ENCODE measurements at regions not wholly inside any gene's neighbourhood (a gene's known extent, or its start where the extent isn't known, plus 50 kb on each side); places are given as distances from the start of the nearest gene placed in this dataset.

DNA sequence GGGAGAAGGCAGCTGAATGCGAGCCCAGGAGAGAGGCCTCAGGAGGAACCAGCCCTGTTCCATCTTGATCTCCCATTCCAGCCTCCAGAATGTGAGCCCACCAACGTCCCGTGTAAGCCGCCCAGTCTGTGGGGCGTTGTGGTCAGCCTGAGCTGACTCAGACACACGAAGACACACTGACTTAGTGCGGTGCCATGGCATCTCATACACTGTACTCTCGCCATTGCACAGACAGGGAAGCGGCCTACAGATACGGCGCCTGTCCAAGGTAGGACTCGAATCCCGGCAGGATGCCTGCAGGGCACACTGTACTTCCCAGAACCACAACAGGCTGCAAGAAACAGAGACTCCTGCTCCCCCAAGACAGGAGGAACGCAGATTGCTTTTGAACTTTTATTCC, 179.6 kb downstream of the CTTN start:
- H3K27me3 ChIP-seq: no peaks in the 10 kb centered on the region; the same call in 1 of the 2 replicates
- peaks cover 38% of the 10 kb centered on the region; the same call in 1 of the 2 replicates for H4K20me1 ChIP-seq

GRCh38 chr11:70578371-70578770, 180.0 kb downstream of the CTTN start:
- Histone ChIP-seq H4K20me1 (peaks cover 43% of the 10 kb centered on the region; the same call in 1 of the 2 replicates), H3K9ac (no peak overlapping the region), H3K9me3 (no peaks in the 10 kb centered on the region), H3K4me1 (peaks cover 5% of the 10 kb centered on the region; the same call in 1 of the 2 replicates), H3K4me2 (no peak overlapping the region), H3K36me3 (no peaks in the 10 kb centered on the region), H3K27ac (no peak overlapping the region), H3K4me3 (no peak overlapping the region), H3K27me3 (no peaks in the 10 kb centered on the region; the same call in 1 of the 2 replicates)
- TF ChIP-seq Cebpa-rat (IDR thresholded peaks at IDR 0.05): no peak

More for the DNA sequence above, 179.6 kb downstream of the CTTN start:
- H3K4me2 ChIP-seq: no peak overlapping the region
- H3K27ac ChIP-seq: no peak overlapping the region
- no peak overlapping the region for H3K4me3 ChIP-seq
- no peak overlapping the region for H3K9ac ChIP-seq
- H3K4me1 ChIP-seq: peaks cover 5% of the 10 kb centered on the region; the same call in 1 of the 2 replicates
- no peaks in the 10 kb centered on the region for H3K36me3 ChIP-seq
- no peaks in the 10 kb centered on the region for H3K9me3 ChIP-seq
- TF ChIP-seq Cebpa-rat (IDR thresholded peaks at IDR 0.05): no peak

DNA sequence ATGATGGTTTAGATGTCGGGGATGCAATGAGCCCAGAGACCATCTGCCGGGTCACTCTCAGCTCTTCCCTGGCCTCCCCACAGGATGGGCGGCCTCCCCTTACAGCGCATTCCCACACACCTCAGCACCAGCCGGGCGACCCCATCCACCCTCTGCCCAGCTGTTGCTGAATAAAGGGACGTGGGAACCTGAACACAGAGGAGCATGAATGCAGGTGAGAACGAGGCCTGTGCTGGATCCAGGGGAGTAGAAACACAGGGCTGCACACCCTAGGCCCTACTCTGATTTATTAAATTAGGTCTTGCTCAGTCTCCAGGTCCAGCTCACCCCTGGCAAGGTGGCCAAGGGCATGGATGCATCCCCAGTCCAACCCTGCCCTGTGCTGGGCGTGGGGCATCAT, 180.5 kb downstream of the CTTN start:
- no peaks in the 10 kb centered on the region for H3K9me3 ChIP-seq

DNA sequence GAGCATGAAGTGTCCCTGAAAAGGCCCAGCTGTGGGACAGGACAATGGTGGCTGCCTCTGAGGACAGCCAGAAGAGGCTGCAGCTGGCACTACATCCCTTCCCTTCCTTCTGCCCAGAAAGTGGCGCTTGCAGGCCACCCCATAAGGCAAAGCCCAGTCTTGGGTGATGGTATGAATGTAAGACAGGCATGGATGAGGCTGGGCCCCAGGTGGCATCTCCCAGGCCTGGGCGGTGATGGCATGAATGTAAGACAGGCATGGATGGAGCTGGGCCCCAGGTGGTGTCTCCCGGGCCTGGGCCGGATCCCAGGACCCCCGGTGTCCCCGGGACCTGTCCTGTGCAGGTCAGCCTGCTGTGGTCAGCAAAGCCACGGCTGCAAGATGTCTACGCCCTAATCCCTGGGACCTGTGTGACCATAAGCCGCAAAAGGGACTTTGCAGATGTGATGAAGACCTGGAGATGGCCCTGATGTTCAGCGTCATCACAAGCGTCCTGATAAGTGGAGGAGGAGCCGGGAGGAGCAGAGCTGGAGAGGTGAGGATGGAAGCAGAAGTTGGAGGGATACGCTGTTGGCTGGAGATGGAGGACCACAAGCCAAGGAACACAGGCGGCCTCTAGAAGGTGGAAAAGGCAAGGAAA, 181.1 kb downstream of the CTTN start:
- no peaks in the 10 kb centered on the region; the same call in 1 of the 2 replicates for H3K27me3 ChIP-seq
- no peak overlapping the region for H3K27ac ChIP-seq
- H3K9ac ChIP-seq: no peak overlapping the region
- H4K20me1 ChIP-seq: peaks cover 48% of the 10 kb centered on the region; the same call in 1 of the 2 replicates
- H3K4me1 ChIP-seq: peaks cover 5% of the 10 kb centered on the region; the same call in 1 of the 2 replicates
- no peak overlapping the region for H3K4me3 ChIP-seq
- H3K9me3 ChIP-seq: no peaks in the 10 kb centered on the region
- no peak for TF ChIP-seq Cebpa-rat (IDR thresholded peaks at IDR 0.05)
- no peak overlapping the region for H3K4me2 ChIP-seq
- no peaks in the 10 kb centered on the region for H3K36me3 ChIP-seq

More for the DNA sequence above, 180.5 kb downstream of the CTTN start:
- Histone ChIP-seq H4K20me1 (peaks cover 47% of the 10 kb centered on the region; the same call in 1 of the 2 replicates), H3K27ac (no peak overlapping the region), H3K9ac (no peak overlapping the region), H3K27me3 (no peaks in the 10 kb centered on the region; the same call in 1 of the 2 replicates), H3K4me3 (no peak overlapping the region), H3K4me1 (peaks cover 5% of the 10 kb centered on the region; the same call in 1 of the 2 replicates), H3K4me2 (no peak overlapping the region), H3K36me3 (no peaks in the 10 kb centered on the region)
- TF ChIP-seq Cebpa-rat (IDR thresholded peaks at IDR 0.05): no peak

GRCh38 chr11:70580036-70580805, 181.9 kb downstream of the CTTN start:
- Histone ChIP-seq H3K4me1 (peaks cover 5% of the 10 kb centered on the region; the same call in 1 of the 2 replicates), H3K27ac (no peak overlapping the region), H3K36me3 (no peaks in the 10 kb centered on the region), H3K9ac (no peak overlapping the region), H3K27me3 (no peaks in the 10 kb centered on the region; the same call in 1 of the 2 replicates), H4K20me1 (peaks cover 48% of the 10 kb centered on the region; the same call in 1 of the 2 replicates), H3K4me2 (no peak overlapping the region), H3K4me3 (no peak overlapping the region), H3K9me3 (no peaks in the 10 kb centered on the region)
- no peak for TF ChIP-seq Cebpa-rat (IDR thresholded peaks at IDR 0.05)

DNA sequence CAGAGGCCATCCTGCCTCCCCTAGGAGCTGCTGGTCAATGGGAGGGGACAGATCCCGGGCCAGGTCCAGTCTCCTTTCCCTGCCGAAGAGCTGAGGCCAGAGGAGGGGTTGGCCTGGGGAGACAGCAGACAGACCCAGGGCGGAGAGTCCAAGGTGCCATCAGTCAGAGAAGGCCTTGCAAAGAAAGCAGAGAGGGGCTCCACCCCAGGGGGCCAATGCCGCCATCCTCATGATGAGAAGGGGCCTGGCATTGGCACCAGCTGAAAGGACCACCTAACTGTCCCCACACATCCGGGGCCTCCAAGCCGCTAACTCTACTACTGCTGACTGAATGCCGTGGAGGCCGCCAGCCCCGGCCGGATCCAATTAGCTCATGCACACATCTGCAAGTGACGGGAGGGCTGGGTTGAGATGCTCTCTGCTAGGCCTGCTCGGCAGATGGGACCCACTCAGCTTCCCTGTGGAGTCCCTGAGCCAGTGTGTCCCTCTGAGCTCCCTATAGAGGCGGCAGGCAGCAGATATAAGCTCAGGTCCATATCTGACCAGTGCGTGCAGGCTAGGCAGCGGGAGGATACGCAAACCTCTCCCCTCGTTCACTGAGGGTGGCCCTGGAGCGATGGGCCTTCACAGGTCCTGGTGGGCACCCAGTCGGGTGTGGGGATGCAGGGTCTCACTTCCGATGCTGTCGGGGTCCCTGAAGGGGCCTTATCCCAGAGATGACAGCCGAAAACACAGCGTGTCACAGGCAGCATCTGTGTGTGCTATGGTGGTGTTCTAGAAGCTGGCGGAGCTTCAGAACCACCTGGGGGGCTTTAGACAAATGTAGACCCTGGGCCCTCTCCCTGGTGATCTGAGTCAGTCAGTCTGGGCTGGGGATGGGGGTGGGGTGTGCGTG, 183.9 kb downstream of the CTTN start:
- TF ChIP-seq Cebpa-rat (IDR thresholded peaks at IDR 0.05): no peak
- H3K36me3 ChIP-seq: no peaks in the 10 kb centered on the region
- H3K27me3 ChIP-seq: no peaks in the 10 kb centered on the region; the same call in 1 of the 2 replicates

DNA sequence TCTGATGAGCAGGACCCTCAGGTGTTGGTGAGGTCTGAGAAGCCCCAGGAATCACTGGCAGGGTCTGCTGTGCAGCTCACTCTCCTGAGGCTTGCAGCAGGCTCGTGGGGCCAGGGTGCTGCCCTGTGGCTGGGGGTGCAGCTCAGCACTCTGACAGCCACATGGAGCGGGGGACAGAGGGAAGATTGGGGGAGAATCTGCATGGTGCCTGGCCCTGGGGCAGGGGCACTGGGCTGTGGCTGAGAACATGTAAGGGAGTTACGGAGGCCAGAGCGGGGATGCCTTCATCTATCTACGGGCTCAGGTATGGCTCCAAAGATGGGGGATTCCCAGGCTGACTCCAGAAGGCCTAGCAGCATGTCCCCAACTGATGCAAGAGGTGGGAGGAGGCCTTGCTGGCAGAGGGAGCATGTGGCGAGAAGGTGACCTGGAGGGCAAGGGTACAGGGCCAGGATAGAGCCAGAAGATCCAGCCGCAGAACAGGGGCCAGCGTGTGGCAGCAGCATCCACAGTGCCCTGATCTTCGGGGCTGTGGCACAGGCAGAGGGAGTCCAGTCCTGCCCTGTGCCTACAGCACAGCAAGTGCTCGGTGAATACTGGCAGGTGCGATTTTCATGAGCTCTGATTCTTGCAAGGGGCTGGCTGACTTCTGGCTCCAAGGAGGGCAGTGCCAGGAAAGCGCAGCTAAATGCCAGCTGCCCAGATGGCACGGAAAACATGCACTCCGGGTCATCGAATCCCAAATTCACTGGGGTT, 184.7 kb downstream of the CTTN start:
- H3K27me3 ChIP-seq: no peaks in the 10 kb centered on the region; the same call in 1 of the 2 replicates
- no peak for TF ChIP-seq Cebpa-rat (IDR thresholded peaks at IDR 0.05)
- no peak overlapping the region for H3K27ac ChIP-seq
- peaks cover 10% of the 10 kb centered on the region for H3K4me1 ChIP-seq
- no peaks in the 10 kb centered on the region for H3K36me3 ChIP-seq
- 0 out of 2 replicates have a peak, but pooled peaks cover 2% of the 10 kb centered on the region for H3K9me3 ChIP-seq
- H3K9ac ChIP-seq: no peak overlapping the region
- H4K20me1 ChIP-seq: peaks cover 46% of the 10 kb centered on the region; the same call in 1 of the 2 replicates
- no peak overlapping the region for H3K4me3 ChIP-seq
- H3K4me2 ChIP-seq: no peak overlapping the region

More for the DNA sequence above, 183.9 kb downstream of the CTTN start:
- Histone ChIP-seq H3K27ac (no peak overlapping the region), H3K9ac (no peak overlapping the region), H3K4me3 (no peak overlapping the region), H3K4me1 (peaks cover 10% of the 10 kb centered on the region), H3K9me3 (no peaks in the 10 kb centered on the region), H4K20me1 (peaks cover 48% of the 10 kb centered on the region; the same call in 1 of the 2 replicates), H3K4me2 (no peak overlapping the region)

GRCh38 chr11:70583781-70584218, 185.5 kb downstream of the CTTN start:
- H3K9me3 ChIP-seq: peaks cover 9% of the 10 kb centered on the region
- H4K20me1 ChIP-seq: peaks cover 42% of the 10 kb centered on the region; the same call in 1 of the 2 replicates
- TF ChIP-seq Cebpa-rat (IDR thresholded peaks at IDR 0.05): no peak
- H3K27me3 ChIP-seq: no peaks in the 10 kb centered on the region
- H3K4me3 ChIP-seq: no peak overlapping the region
- peaks cover 10% of the 10 kb centered on the region for H3K4me1 ChIP-seq
- no peak overlapping the region for H3K4me2 ChIP-seq
- no peaks in the 10 kb centered on the region for H3K36me3 ChIP-seq
- H3K9ac ChIP-seq: no peak overlapping the region
- no peak overlapping the region for H3K27ac ChIP-seq

All from BLaER1 (cell line).